Mammary epithelial cell (primary cell): ENCODE measurements at regions not wholly inside any gene's neighbourhood (a gene's known extent, or its start where the extent isn't known, plus 50 kb on each side); places are given as distances from the start of the nearest gene placed in this dataset.

ENCODE experiments used
- EZH2 ChIP-seq: IDR thresholded peaks from 2 replicates; pipeline ENCODE4 v1.6.1; 2012; ENCODE audit warnings: low read length, inconsistent platforms, borderline replicate concordance
- TF ChIP-seq, protein P1 (sequence below), 2 donors: IDR thresholded peaks in 1 of 2; conservative IDR thresholded peaks in 1 of 2; 2 replicates each; pipeline ENCODE4 v1.5.1; 2011 to 2012; ENCODE audit warnings: inconsistent platforms in 2 of 2, low read length in 2 of 2, mild to moderate bottlenecking in 2 of 2, control low read depth in 1 of 2, low read depth in 1 of 2; ENCODE audit not compliant: insufficient read depth in 1 of 2; ENCODE audit errors: extremely low read depth in 1 of 2

DNA sequence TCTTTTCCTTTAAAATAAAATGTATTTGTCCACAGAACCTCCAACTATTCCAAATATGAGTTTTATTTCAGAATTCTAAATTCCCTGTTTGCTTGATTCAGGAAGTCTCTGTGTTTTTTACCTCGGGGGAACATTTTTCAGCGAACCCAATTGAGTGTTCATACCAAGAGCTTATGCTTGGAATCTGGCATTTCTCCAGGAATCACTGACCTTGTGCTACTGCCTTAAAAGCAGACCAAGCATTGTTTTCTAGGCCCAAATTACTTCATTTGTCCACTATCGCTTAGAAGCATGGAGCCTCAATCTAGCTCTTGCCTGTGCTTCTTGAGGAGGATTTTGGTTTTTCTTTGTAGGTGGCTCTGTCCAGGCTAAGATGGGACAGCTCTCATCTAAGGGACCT lies 59.4 kb downstream of the EBLN1 start:
- TF ChIP-seq, protein P1, sequence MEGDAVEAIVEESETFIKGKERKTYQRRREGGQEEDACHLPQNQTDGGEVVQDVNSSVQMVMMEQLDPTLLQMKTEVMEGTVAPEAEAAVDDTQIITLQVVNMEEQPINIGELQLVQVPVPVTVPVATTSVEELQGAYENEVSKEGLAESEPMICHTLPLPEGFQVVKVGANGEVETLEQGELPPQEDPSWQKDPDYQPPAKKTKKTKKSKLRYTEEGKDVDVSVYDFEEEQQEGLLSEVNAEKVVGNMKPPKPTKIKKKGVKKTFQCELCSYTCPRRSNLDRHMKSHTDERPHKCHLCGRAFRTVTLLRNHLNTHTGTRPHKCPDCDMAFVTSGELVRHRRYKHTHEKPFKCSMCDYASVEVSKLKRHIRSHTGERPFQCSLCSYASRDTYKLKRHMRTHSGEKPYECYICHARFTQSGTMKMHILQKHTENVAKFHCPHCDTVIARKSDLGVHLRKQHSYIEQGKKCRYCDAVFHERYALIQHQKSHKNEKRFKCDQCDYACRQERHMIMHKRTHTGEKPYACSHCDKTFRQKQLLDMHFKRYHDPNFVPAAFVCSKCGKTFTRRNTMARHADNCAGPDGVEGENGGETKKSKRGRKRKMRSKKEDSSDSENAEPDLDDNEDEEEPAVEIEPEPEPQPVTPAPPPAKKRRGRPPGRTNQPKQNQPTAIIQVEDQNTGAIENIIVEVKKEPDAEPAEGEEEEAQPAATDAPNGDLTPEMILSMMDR (conservative IDR thresholded peaks at IDR 0.05 in 1 of 2, IDR thresholded peaks at IDR 0.05 in 1 of 2; ENCODE audit: extremely low read depth in 1 of 2, insufficient read depth in 1 of 2, low read depth in 1 of 2, low read length in 2 of 2), result no peak
- TF ChIP-seq EZH2, result no peak
